Right renal pelvis (tissue), 4 donors: ENCODE measurements at regions not wholly inside any gene's neighbourhood (a gene's known extent, or its start where the extent isn't known, plus 50 kb on each side); places are given as distances from the start of the nearest gene placed in this dataset.
A peak's percentile ranks its signal among the peaks of the same experiment; 100 is the strongest.
"Not testable (repeated sequence)": the region's sequence is repeated elsewhere in the genome, so short reads cannot be mapped to it uniquely, and the experiment has no call there.

Source experiments
- DNase-seq, 4 donors: peaks; one replicate each; pipeline ENCODE4 v3.0.0-alpha.2; 2013; ENCODE audit warnings: low read depth in 4 of 4, low spot score in 3 of 4, missing footprints in 1 of 4

DNA sequence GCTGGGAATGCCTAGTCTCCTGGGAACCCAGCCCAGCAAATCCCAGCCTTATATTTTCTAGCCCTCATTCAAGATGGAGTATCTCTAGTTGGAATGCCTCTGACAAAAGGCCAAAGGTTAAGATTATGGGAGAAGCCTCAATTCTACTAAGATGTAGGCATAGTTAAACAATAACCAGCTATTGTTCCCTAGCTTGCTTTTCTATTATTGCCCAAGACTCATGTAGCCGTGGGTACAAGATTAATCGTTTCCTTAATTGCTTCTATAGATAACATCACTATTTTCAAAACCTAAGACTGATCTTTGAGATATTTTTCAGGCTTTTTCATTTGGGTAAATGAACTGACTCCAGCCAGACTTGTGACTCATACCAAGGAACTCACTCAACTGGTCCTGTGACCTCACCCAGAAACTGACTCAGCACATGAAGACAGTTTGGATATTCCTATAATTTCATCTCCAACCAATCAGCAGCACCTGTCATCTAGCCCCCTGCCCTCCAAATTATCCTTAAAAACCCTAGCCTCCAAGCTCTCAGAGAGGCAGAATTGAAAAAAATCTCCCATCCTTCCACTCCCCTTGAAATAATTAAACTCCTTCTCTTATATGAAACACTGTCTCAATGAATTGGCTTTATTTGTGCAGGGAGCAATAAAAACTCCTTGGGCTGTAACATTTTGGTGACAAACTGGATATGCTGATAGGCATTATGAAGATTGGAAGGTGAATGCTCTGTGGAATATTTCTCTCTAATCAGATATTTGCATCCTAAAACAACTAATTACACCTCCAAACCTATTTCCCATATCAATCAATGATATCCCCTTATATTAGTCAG, 589.0 kb downstream of the C12orf50 start:
- DNase-seq = peak in 3 of 4 donors; percentile 8 to 29 (median 18)

DNA sequence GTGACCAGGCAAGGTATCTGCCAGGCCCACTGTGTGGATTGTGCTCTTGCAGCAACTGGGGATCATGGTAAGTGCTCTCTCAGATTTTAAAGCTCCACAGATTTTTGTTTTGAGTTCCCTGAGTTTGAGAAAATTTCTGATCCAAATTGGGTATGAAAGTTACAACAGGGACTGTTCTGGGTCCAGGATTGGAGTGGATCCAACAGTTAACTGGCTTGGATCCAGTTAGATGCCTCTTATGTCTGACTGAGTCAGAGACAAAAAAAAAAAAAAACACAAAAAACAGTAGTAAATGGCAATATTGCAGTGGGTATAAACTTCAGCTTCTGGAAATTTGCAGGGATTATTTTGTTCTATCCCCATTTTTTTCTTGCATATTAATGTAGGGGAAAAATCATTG, 598.8 kb downstream of the C12orf50 start:
- no peak for DNase-seq

DNA sequence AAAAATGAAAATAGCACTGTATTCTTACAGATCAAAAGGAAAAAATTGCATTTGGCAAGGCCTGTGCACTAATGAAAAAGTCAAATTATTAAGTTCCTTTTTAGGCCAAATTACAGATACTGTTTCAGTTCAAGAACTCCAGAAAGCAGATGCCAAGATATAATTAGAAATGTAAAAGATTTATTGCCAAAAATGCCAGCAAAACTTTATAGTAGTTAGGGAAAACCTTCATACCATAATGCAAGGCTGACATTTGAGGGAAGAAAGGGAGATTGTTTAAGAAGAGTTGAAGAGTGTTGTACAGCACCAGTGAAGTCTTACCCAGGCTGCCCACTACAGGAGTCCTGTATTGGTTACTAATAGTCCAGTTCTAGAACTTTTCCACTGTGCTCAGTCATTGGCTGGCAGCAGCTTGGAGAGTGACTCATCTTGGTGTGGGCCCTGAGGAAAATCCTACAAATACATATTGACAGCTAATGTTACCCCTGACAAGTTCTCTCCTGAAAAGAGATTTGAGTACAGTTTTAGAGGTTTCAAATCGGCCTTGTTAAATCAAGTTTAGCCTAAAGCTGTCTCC, 600.4 kb downstream of the C12orf50 start:
- no peak for DNase-seq

DNA sequence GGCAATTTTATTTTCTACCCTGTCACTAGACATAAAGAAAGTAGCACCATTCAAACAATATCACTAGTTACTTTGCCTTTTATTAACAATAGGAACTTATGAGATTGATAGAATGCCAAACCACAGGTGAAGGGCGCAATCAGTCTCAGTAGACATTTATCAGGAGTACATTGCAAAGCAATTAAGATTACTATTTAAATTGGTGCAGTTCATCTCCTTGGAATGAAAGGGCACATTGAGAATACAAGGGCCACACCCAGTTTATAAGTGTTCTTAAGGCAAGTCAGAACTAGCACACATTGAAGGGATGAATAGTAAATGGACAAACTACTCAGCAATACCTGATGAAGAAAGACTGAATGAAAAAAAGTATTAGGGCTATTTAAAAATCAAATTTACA, 601.4 kb downstream of the C12orf50 start:
- DNase-seq = no peak

DNA sequence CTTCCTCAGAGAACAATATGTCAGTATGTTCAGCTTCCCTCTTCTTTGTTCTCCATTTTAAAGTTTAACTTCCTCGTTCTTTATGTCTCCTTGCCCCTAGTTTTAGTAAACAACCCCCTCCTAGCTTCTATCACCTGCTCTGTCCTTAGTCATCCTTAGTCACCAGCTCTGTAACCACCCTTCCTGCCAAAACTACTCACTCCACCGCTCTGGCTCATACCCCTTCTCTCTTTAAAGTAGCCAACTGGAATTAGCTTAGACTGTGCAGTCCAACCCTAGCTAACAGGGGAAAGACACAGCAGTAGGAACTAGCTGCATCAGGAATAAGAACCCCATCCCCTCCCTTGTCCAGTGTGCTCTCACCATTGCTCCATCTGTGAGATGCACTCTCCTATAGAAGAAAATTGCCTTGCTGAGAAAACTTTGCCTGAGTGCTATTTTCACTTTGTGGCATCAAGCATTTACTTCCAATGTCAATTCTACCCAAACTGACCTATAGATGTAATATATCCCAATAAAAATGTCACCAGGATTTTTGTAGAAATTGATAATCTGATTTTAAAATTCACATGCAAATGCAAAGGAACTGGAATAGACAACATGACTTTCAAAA, 603.2 kb downstream of the C12orf50 start:
- DNase-seq = no peak

DNA sequence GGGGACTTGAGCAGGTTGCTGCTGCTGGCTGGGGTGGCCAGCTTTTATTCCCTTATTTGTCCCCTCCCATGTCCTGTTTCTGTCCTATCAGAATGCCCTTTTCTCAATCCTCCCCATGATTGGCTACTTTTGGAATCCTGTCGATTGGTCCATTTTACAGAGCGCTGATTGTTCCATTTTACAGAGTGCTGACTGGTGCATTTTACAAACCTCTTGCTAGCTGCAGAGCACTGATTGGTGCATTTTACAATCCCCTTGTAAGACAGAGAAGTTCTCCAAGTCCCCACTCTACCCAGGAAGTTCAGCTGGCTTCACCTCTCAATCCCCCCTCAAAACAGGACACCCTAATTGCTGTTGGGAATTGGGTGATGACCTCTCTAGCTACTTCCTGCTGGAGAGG, 608.0 kb downstream of the C12orf50 start:
- DNase-seq = not testable (repeated sequence)

DNA sequence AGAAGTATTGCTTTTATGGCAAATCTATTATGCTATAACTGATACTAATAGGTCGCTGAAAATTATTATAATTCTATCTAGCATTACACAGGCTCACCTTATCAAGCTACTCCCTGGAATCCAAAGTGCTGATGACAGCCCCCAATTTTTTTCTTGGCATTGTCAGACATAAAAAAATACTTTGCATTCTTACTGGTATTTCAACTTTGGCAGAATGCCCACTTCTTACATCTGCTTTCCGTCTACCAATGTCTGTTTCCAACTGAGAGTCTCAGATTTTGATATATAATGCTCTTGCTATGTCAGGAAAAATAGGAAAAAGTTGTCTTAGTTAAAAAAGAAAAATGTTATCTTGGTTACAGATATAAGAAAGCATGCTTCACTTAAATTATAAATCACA, 615.4 kb downstream of the C12orf50 start:
- peak in 3 of 4 donors; percentile 8 to 20 (median 14) for DNase-seq

DNA sequence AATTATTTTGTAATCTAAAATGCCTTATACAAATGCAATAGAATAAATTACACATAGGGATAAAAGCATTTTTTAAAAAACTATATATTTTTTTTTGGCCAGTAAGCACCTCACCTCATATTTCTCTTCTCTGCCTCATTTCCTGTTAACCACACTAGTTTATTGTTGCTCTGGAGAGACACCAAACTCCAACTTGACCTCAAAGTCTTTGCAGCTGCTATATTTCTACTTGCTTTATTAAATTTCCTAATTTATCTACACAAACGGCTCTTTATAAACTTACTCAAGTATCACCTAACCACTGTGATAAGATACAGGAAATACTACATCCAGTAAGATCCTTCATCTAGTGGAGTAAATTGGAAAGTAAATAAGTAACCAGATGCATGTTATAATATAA, 622.3 kb downstream of the C12orf50 start:
- no peak for DNase-seq

DNA sequence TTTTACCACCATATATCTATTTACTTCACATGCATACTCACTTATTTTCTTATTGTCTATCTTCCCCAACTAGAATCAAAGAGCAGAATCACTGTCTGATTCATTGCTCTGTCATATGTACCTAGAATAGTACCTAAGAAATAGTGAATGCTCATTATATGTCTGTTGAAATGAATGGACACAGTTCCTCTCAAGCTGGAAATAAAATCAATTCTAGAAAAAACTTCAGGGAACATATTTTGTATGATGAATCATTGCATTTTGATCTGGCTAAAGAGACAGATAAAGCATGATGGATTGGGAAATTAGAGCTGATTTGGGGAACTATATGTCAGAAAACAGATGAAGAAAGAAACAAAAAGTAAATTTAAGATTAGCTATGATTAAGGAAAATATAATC, 623.3 kb downstream of the C12orf50 start:
- no peak for DNase-seq

DNA sequence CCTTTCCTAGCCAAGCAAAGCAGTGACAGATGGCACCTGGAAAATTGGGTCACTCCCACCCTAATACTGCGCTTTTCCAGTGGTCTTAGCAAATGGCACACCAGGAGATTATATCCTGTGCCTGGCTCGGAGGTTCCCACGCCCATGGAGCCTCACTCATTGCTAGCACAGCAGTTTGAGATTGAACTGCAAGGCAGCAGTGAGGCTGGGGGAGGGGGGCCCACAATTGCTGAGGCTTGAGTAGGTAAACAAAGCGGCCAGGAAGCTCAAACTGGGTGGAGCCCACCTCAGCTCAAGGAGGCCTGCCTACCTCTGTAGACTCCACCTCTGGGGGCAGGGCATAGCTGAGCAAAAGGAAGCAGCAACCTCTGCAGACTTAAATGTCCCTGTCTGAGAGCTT, 635.0 kb downstream of the C12orf50 start:
- not testable (repeated sequence) for DNase-seq

DNA sequence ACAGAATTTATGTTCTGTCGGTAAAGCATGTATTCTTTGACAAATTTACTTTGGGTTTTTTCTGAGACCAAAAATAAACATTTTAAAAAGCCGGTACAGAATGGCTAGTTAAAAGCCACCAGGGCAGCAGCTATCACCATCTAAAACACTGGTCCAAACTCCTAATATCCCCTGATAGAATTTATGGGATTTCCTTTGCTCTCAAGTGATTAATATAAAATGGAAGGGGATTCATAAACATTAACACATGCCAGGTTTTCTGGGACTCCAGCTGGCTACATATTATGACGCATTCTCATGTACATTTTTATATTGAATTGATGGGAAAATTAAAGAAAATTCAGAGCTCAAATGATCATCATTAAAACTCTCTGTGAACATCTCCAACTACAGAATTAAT, 640.8 kb downstream of the C12orf50 start:
- no peak for DNase-seq

DNA sequence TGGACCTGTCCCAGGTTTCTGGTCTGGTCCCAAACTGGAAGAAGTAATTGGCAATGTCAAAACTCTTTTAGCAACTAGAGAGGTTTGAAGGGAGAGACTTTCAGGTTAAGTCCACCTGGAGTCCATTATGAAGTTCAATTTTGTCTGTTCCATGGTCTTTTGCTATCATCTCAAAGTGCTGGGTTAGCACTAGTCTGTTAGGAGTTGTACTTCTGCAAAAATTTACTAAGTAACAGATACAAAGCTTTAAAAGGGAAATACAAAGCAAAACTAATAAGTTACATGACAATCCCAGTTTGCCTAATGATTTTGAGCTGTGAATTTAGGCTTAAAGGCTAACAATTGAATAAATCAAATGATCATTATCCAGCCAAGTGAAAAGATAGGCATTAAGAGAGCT, 643.9 kb downstream of the C12orf50 start:
- no peak for DNase-seq

DNA sequence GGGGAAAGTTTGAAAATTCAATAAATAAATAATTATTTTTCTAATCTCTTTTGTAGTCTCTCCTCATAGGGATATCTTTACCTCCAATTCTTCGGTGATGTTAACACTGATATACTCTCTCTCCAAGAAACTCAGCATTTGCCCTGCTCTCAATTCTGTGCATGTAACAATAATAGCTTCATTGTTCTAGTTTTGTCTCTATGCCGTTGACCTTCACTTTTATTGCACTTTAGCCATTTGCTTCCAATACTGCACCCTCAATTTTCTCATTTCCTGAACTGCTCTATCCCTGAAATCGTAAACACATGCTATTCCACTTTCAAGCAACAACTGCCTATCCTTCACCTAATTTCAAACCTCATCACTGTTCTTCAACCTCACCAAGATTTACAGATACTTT, 645.0 kb downstream of the C12orf50 start:
- no peak for DNase-seq

DNA sequence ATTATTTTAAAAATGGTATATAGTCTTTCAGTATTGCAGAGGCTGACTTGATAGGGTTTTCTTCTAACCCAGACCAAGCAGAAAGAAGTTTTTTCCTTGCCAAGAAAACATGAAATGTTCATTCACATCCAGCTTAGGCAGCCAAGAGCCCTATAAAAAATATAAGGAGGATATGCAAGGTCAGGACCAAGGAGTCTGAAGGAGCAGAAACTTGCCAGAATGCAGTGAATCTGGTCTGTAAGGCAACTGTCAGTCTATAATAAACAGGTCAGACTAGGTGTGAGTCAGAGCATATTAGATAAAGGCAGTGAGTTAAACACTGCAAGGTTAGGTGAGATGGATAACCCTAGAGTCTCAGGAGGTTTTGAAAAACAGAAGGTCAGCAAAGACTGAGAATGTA, 645.5 kb downstream of the C12orf50 start:
- no peak for DNase-seq

DNA sequence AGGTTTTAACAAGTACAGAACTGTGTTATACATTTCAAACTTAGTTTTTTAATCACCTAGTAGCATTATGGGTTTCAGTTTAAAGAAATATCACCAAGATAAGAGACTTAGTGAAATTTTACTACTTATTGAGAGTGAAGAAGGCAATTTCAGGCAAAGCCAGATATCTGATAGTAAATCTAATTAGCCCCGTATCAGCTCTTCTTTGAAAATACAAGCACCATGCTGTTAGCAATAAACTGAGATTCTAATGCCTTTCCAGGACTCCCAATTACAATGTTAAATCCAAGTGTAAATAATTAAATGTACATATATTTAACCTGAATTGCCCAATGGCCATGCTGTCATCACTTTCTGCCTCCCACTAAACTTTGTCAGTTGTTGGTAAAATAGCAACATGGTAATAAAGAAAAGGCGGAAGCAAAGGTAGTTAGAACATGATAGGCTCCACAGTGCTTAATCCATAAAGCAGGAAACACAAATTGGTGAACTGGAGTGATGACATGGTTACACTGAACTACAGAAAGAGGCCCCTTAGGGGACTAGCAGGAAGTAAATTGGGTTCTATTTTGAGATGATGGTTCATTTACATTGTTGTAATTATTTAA, 646.1 kb downstream of the C12orf50 start:
- DNase-seq = no peak

DNA sequence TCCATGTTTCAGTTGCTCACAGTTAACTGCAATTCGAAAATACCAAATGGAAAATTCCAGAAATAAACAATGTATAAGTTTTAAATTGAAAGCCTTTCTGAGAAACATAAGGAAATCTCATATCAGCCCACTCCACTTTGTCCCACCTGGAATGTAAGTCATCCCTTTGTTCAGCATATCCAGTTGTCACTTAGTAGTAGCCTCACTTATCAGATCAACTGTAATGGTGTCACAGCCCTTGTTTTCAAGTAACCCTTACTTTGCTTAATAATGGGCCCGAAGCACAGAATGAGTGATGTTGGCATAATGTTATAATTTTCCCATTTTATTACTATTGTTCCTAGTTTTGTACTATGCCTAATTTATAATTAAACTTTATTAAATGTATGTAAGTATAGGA, 646.8 kb downstream of the C12orf50 start:
- no peak for DNase-seq

DNA sequence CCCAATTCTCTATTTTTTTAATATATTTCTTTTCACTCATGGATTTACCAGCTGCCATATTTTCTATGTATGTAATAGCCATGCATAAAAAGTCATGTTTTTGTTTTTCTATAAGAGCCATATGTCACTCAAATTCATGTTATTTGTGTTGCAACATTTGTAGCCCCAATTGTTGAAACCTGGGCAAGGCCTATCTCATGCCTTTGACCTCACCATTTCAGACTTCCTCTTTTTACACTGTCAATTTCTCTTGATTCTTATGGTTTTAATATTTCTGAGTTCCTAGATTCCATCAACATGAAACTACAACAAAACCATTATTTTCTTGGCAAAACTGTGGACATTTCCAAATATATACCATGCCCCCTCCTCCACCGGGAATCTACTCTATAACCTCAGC, 647.5 kb downstream of the C12orf50 start:
- no peak for DNase-seq

DNA sequence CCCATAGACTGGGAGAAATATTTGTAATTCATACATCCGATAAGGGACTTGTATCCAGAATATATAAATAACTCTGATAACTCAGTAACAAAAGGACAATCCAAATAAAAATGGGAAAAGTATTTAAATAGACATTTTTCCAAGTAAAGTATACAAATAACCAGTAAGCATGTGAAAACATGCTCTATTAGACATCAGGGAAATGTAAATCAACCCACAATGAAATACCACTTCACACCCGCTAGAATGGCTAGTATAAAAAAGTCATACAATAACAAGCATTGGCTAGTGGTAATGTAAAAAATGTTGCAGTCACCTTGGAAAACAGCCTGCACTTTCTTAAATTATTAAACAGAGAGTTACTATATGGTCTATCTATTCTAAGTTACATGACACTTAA, 650.7 kb downstream of the C12orf50 start:
- no peak for DNase-seq

DNA sequence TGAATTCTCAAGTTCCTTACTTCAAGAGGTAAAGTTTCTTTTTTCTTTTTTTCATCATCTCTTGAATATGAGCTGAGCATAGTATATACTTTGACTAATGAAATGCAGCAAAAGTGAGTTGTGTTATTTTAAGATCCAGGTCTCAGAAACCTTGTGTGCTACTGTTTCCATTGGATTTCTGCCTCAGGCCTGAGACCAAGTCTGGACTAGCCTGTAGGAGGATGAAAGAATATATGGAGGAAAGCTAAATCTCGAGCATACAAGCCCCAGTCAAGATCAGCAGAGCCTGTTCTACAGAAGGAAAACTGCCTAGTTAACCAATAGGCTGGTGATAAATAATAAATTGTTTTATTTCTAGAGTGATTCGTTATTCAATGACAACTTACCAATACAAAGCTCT, 652.5 kb downstream of the C12orf50 start:
- DNase-seq = no peak

DNA sequence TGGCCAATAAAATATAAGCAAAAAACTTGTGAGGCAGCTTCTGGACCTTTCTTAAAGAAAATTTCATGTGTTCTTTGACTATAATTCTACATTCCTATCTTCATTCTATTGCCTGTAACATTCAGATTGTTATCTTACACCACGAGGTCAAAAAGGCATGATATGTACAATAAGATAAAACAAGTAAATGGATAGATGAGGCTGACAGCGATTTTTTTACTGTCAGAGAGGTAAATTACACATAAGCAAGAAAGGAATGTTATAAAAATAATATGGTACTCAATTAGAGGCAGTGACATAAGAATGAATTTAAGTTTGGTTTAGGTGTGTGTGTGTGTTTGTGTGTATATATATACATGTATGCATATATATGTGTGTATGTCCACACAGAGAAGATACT, 660.0 kb downstream of the C12orf50 start:
- no peak for DNase-seq

DNA sequence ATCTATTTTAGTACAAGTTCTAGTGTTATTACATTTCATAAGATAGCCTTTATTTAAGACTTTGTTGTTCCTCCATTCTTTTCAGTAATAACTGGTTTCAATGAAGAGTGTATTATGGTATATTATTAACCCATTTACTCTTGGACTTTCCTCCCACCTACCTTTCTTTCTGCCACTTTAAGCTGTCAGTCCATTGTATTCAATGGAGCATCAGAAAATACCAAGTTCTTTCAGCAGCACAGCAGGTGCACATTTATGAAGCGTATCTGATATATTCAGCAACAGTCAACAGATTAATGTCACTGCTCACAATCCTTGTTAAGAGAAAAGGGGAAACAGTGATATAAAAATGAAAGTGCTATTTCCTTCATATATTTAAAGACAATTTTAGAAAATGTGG, 660.9 kb downstream of the C12orf50 start:
- no peak for DNase-seq

DNA sequence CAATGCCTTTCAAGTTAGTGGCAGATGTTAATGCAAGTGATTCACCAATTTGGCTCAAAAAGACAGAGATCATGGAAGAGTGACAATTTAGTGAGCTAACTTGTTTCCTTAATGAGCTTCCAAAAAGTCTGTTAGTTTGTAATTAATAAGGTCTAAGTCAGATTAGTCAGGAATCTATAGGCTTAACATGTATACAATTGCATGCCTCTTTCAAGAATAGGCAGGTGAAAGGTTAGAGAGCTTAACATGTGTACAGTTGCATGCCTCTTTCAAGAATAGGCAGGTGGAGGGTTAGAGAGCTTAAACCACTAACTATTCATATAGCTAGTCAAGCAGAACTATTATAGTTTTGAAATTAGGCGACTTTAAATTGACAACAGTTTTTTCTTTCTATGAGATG, 663.8 kb downstream of the C12orf50 start:
- DNase-seq = no peak
